ENCODE measurements at regions not wholly inside any gene's neighbourhood (a gene's known extent, or its start where the extent isn't known, plus 50 kb on each side); places are given as distances from the start of the nearest gene placed in this dataset.

GRCh38 chr5:68484307-68485068, 268.9 kb downstream of the PIK3R1 start:
- TF ChIP-seq, protein P1, sequence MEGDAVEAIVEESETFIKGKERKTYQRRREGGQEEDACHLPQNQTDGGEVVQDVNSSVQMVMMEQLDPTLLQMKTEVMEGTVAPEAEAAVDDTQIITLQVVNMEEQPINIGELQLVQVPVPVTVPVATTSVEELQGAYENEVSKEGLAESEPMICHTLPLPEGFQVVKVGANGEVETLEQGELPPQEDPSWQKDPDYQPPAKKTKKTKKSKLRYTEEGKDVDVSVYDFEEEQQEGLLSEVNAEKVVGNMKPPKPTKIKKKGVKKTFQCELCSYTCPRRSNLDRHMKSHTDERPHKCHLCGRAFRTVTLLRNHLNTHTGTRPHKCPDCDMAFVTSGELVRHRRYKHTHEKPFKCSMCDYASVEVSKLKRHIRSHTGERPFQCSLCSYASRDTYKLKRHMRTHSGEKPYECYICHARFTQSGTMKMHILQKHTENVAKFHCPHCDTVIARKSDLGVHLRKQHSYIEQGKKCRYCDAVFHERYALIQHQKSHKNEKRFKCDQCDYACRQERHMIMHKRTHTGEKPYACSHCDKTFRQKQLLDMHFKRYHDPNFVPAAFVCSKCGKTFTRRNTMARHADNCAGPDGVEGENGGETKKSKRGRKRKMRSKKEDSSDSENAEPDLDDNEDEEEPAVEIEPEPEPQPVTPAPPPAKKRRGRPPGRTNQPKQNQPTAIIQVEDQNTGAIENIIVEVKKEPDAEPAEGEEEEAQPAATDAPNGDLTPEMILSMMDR (conservative IDR thresholded peaks at IDR 0.05; ENCODE audit: low read length) = no peak
- no peak for TF ChIP-seq EZH2phosphoT487 (IDR thresholded peaks at IDR 0.05; ENCODE audit: borderline replicate concordance, low read depth, low read length)
